ENCODE measurements at regions not wholly inside any gene's neighbourhood (a gene's known extent, or its start where the extent isn't known, plus 50 kb on each side); places are given as distances from the start of the nearest gene placed in this dataset.

DNA sequence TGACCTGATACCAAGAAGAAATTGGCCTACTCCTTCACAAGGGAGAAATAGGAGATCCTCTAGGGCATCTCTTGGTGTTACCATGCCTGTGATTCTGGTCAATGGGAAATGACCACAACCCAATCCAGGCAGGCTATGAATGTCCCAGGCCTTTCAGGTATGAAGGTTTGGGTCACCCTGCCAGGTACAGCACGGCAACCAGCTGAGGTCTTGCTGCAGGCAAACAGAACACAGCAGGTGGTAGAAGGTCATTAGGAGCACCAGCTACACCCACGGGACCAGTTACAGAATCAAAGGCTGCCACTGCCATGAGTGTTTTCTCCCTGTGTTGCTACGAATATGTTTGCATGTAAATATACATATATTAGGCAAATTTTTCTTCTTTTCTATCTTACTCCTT lies 202.3 kb downstream of the ERMARD start:
- Histone ChIP-seq H3K27ac (ENCODE audit: low read depth in 1 of 2, low read length in 2 of 2) (no peak overlapping the region), H3K27me3 (ENCODE audit: control insufficient read depth in 2 of 2, insufficient read depth in 2 of 2, low read length in 2 of 2) (no peaks in the 10 kb centered on the region), H3K79me2 (ENCODE audit: insufficient read depth, low read length) (no peaks in the 10 kb centered on the region), H2AFZ (ENCODE audit: insufficient read depth, low read depth, low read length, poor library complexity, severe bottlenecking) (no peak overlapping the region), H3K9me3 (replicated peaks in 1 of 2; ENCODE audit: control insufficient read depth in 1 of 2, insufficient read depth in 1 of 2, low read length in 2 of 2) (no peaks in the 10 kb centered on the region), H3K4me3 (replicated peaks in 1 of 3; ENCODE audit: low read depth in 2 of 3, low read length in 3 of 3) (no peak overlapping the region), H3K4me2 (replicated peaks; ENCODE audit: extremely low read depth, low read length, poor library complexity, severe bottlenecking) (no peak overlapping the region), H3K9ac (ENCODE audit: insufficient read depth, low read length, poor library complexity, severe bottlenecking) (no peak overlapping the region), H4K20me1 (ENCODE audit: insufficient read depth, low read length) (no peaks in the 10 kb centered on the region), H3K36me3 (replicated peaks in 1 of 2; ENCODE audit: control insufficient read depth in 1 of 2, insufficient read depth in 2 of 2, low read length in 2 of 2) (no peaks in the 10 kb centered on the region), H3K4me1 (ENCODE audit: control insufficient read depth in 1 of 2, insufficient read depth in 2 of 2, low read length in 2 of 2) (peaks cover 20 to 22% of the 10 kb centered on the region in 2 donors)
- WGBS (ENCODE audit: insufficient coverage) = no CpG with 5 or more reads among the region's 3 CpGs
- no peak overlapping the region for H3K27ac Mint-ChIP-seq
- H3K36me3 Mint-ChIP-seq = no peaks in the 10 kb centered on the region
- peaks cover 40% of the 10 kb centered on the region for H3K4me1 Mint-ChIP-seq
- H3K9me3 Mint-ChIP-seq = peaks cover 0 to 7% (median 0%) of the 10 kb centered on the region in 7 donors
- TF ChIP-seq, protein P1, sequence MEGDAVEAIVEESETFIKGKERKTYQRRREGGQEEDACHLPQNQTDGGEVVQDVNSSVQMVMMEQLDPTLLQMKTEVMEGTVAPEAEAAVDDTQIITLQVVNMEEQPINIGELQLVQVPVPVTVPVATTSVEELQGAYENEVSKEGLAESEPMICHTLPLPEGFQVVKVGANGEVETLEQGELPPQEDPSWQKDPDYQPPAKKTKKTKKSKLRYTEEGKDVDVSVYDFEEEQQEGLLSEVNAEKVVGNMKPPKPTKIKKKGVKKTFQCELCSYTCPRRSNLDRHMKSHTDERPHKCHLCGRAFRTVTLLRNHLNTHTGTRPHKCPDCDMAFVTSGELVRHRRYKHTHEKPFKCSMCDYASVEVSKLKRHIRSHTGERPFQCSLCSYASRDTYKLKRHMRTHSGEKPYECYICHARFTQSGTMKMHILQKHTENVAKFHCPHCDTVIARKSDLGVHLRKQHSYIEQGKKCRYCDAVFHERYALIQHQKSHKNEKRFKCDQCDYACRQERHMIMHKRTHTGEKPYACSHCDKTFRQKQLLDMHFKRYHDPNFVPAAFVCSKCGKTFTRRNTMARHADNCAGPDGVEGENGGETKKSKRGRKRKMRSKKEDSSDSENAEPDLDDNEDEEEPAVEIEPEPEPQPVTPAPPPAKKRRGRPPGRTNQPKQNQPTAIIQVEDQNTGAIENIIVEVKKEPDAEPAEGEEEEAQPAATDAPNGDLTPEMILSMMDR (IDR thresholded peaks at IDR 0.05) = no peak
- DNase-seq = no peak
- peaks cover 1 to 3% (median 2%) of the 10 kb centered on the region in 3 donors for H3K27me3 Mint-ChIP-seq (ENCODE audit: low read depth in 3 of 3)
- H3K4me3 Mint-ChIP-seq = no peak overlapping the region
- intact Hi-C loops (cut with micrococcal nuclease) = loop anchor here in 1 of 2 donors (10.0 kb wide), 2 partner anchors 119 to 581 kb away; no protein-coding TSS in a partner anchor

DNA sequence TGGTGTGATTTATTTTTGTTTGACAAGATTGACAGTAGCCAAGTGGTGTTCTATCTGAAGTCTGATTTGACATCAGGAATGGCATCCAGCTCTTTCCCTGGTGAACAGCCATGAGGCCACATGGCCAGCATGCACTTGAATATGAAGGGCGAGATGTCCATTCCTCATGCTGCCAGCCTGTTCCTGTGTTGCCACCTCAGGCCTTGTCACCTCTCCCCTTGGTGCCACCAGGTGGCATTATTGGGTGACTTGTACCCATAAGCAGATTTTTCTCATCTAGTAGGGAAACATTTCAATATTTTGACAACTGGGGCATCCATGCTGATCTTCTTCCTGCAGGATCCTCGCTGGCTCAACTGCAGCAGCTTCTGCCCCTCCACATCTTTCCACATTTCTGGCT lies 199.1 kb downstream of the ERMARD start:
- TF ChIP-seq, protein P1 (IDR thresholded peaks at IDR 0.05) = peak; percentile 51
- Histone ChIP-seq H3K79me2 (ENCODE audit: insufficient read depth, low read length) (no peaks in the 10 kb centered on the region), H3K9ac (ENCODE audit: insufficient read depth, low read length, poor library complexity, severe bottlenecking) (no peak overlapping the region), H3K27ac (ENCODE audit: low read depth in 1 of 2, low read length in 2 of 2) (no peak overlapping the region), H3K4me1 (ENCODE audit: control insufficient read depth in 1 of 2, insufficient read depth in 2 of 2, low read length in 2 of 2) (no peaks in the 10 kb centered on the region), H3K4me3 (replicated peaks in 1 of 3; ENCODE audit: low read depth in 2 of 3, low read length in 3 of 3) (no peak overlapping the region), H4K20me1 (ENCODE audit: insufficient read depth, low read length) (no peaks in the 10 kb centered on the region), H3K4me2 (replicated peaks; ENCODE audit: extremely low read depth, low read length, poor library complexity, severe bottlenecking) (no peak overlapping the region), H3K9me3 (replicated peaks in 1 of 2; ENCODE audit: control insufficient read depth in 1 of 2, insufficient read depth in 1 of 2, low read length in 2 of 2) (no peaks in the 10 kb centered on the region), H3K27me3 (ENCODE audit: control insufficient read depth in 2 of 2, insufficient read depth in 2 of 2, low read length in 2 of 2) (no peaks in the 10 kb centered on the region), H2AFZ (ENCODE audit: insufficient read depth, low read depth, low read length, poor library complexity, severe bottlenecking) (no peak overlapping the region), H3K36me3 (replicated peaks in 1 of 2; ENCODE audit: control insufficient read depth in 1 of 2, insufficient read depth in 2 of 2, low read length in 2 of 2) (no peaks in the 10 kb centered on the region)
- whole genome bisulfite sequencing (ENCODE audit: insufficient coverage) = 78% methylated on average over 1 of the region's 2 CpGs
- H3K36me3 Mint-ChIP-seq = no peaks in the 10 kb centered on the region
- peak; percentile 12 to 33 (median 32) for DNase-seq
- peaks cover 15% of the 10 kb centered on the region for H3K4me1 Mint-ChIP-seq
- no peak overlapping the region for H3K4me3 Mint-ChIP-seq
- H3K27me3 Mint-ChIP-seq (ENCODE audit: low read depth in 3 of 3) = peaks cover 2 to 13% (median 12%) of the 10 kb centered on the region in 3 donors
- peaks cover 0 to 2% (median 0%) of the 10 kb centered on the region in 7 donors for H3K9me3 Mint-ChIP-seq
- intact Hi-C loops (cut with micrococcal nuclease) = loop anchor here in 1 of 2 donors (10.0 kb wide), 2 partner anchors 116 to 584 kb away; no protein-coding TSS in a partner anchor
- no peak overlapping the region for H3K27ac Mint-ChIP-seq

All from CD14-positive monocyte (primary cell).